A204.1 (cell line): ENCODE measurements at regions not wholly inside any gene's neighbourhood (a gene's known extent, or its start where the extent isn't known, plus 50 kb on each side); places are given as distances from the start of the nearest gene placed in this dataset.
"Not testable (repeated sequence)": the region's sequence is repeated elsewhere in the genome, so short reads cannot be mapped to it uniquely, and the experiment has no call there.

Source experiments
- FAIRE-seq: peaks from 2 replicates; lab custom pipeline; 2012; peaks lifted over from hg19 to GRCh38; lab: Jason Lieb, UNC

DNA sequence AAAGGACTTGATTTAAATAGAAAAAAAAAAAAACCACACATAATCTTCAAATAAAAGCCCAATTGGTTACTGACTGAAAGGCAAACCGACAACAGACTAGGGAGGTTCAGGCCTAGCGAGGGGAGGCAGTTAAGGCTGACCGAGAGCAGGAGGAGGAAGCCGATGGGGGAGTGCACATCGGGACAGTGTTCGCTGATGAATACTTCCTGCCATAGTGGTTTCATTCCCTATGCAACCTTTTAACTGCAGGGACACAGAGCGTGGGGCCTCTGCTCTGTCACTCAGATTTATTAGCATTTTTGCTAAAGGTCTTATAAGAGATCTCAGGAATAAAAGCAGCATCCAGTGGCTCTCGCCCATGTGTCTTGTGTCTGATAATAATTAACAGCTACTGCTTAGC lies 343.2 kb upstream of the CHRNA7 start:
- FAIRE-seq = not testable (repeated sequence)

DNA sequence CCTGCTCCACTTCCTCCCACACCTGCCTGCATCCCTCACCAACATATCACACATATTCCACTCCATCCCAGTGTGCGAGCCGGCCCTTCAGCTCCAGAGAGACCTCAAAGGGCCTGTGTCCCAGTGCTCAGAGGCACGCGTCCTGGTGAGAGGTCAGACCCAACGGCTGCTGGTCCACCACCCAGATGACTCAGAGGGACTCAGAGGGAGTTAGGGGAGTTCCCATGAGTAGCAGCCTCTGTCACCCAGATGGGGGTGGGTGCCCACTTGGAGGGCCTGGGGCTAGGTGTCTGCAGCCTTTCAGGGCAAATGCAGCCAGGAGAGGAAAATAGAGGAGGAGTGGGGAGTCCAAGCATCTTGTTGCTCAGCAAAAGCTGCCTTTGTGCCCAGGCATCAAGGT lies 333.8 kb upstream of the CHRNA7 start:
- not testable (repeated sequence) for FAIRE-seq

DNA sequence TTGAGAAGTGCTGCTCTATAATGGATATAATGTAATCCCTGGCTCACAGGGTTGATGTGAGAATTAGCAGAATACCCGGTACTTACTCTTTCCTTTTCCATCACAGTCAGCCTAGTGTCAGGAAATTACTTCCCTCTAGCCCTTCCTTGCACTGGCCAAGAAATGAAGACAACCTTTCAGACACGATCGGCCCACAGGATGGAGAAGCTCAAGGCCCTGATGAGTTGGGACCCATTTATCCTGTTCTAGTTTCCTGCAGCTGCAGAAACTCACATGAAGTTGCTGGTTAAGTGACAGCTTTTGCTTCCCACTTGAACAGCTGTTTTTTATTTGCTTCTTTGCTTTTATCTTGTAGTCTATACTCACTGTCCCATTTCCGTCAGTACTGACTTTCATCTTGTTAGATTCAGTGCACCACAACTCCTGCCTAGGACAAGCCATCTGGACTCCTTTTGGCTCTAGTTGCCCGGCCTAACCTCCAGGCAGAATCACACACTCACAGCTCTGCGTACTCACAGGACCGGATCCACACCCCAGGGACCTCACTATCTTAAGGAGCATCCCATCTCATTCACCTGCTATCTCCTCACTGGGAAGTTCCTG lies 325.1 kb upstream of the CHRNA7 start:
- not testable (repeated sequence) for FAIRE-seq

DNA sequence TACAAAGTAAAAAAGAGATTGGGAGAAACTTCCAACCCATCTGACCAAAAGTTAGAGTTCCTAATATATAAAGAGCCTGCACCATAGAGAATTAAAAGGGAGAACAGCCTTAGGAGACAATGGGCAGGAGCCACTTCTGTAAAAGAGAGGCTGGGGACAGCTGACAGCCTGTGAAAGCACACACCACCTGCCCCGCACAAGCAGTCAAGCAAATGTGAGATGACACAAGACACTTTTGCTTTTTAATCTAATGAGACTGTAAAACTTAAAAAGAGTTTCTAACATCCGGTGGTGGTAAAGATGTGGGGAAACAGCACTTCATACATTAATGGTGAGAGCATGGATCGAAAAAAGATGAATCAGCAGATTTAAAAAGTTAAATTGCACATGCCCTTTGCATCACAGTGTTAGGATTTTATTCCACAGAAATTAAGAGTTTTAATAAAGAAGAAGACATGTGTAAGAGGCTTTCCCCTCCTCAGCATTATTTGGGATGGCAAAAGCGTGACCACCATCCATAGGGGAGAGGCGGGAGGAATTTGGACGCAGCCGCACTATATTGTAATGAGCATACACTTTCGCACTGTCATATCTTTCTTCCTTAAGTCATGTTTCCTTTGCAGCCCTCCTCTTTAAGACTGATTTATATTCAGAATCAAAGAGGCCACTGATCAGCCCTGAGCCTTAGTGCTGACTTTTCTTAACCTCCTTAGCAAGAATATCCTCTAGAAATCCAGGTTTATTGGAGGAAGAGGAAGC lies 322.2 kb upstream of the CHRNA7 start:
- not testable (repeated sequence) for FAIRE-seq

DNA sequence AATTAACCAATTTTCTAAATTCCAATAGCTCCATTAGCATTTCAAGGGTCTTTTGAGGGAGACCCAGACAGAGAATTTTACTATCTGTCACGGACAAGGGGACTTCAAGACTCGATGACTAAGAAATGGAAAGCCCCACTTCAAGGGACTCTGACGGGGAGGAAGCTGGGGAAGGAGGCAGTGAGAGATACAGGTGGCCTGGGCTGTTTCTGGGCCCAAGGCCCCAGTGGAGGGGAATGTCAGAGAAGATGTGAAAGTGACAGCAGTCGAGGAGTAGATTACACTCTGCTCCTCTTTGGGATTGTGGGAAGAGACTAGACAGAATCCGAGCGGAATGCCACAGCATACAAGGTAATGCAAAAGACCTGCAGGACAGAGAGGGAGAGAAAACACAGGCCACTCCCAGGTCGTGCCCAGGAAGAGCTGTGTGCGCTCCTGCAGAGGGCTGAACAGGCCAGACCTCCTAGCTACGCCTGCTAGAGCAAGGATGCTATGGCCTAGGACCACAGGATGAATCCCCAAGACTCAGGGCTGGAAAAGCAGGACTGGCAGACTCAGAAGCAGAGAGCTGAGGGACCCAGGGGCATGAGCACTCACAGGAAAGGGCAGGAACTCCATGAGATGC lies 321.5 kb upstream of the CHRNA7 start:
- FAIRE-seq = not testable (repeated sequence)

DNA sequence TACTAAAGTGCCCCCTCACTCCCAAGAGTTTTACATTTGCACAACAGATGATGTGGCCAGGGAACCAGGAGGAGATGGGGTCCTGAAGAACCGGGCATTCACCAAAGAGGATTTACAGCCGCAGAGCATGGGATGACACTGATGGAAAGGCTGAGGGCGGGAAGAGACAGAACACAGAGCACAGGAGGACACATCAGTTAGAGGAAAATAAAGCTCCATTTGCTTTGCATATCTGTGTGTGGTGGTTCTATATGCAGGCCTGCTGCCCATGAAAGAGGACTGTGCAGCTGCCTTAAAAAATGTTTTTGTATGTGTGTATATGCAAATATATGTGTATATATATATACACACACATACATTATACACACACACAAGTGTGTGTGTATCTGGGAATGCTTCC lies 320.8 kb upstream of the CHRNA7 start:
- not testable (repeated sequence) for FAIRE-seq

DNA sequence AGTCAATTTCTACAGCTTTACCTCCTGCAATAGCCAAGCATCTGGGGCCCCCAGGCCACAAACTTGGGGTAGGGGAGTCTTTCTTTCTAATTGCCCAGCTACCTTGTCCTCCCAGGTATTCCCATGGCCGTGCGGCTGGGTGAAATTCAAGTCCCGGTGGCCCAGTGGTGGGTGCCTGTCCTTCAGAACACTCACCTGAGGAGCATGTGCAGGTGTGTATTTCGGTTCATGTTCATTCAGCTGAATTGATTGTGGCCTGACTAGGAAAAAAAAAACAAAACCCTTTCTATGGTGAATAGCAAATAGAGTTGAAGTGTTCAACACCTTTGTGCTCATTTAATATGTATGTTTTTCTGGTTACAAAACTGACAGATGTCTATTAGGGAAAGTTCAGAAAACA lies 319.5 kb upstream of the CHRNA7 start:
- FAIRE-seq = not testable (repeated sequence)

DNA sequence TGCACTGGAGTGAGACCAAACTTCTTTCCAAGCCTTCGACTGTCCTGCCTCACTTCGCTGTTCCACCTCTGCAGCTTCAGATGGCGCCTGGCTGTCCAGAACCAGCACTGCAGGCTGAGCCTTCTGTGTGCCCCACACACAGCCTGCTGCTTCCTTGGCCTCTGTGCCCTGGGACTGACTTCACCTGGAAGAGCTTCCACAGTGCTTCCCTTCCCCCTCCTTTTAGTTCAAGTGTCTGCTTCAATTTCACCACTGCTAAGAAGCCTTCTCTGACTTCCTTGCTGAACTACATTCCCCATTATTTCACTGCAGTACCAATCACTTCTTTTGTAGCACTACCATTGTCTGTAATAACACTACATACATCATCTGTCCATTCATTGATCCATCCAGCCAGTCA lies 315.1 kb upstream of the CHRNA7 start:
- FAIRE-seq = not testable (repeated sequence)

DNA sequence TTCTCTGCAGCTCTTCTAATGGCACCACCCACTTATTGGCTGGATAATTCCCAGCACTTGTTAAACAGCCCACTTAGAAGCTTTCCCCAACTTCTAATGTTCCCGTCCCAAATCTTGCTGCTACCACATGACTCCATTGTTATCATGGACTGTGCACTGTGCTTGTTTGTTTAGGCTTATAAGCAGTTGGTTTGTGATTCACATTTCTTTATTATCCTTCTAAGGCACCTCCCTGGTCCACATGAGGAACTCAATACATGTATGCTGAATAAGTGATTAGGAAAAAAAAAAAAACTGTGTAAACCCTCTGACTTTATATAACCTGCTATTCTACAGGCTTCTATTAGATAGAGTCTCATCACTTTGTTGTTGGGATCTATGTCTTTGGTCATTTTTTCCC lies 311.7 kb upstream of the CHRNA7 start:
- not testable (repeated sequence) for FAIRE-seq

DNA sequence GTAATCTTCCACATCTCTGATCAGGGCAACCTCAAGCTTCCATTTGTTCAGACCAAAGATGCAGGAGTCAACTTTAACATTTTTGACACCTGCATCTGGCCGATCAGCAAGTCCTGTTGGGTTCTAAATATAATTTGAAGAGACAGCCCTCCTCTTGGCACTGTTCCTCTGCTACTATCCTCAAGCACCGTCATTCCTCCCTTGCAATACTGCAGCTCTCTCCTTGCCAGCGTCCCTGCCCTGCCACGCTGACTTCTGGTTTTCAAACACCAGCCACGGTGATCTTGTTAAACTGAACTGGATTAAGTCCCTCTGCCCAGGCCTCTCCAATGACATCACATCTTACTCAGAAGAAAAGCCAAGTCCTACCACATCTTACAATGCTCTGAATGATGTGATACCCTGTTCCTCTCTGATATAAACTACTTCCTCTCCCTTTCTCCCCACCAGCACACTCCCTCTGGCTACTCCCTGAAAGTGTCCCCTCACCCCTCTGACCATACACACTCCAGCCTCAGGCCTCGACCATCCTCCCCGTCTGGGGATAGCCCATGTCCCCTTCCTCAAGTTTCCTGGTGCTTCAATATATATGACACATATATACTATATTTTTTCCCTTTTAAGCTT lies 310.8 kb upstream of the CHRNA7 start:
- not testable (repeated sequence) for FAIRE-seq

DNA sequence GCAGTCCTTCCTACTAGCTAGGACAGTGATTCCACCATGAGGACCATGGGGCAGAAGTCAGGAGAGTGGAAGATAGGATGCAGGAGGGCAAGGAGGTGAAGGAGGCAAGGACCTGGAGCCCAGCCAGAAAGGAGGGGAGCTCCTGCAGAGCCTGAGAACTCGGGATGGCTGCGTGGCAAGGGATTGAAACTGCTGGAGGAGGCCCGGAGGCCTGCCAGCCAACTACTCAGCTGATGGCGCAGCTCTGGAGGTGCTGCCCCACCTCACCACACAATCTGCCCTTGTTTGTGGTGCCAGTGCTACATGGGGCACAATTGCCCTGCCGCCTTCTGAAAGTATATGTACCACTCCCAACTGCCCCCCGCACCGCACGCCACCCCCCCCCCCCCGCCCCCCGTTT lies 307.3 kb upstream of the CHRNA7 start:
- not testable (repeated sequence) for FAIRE-seq

DNA sequence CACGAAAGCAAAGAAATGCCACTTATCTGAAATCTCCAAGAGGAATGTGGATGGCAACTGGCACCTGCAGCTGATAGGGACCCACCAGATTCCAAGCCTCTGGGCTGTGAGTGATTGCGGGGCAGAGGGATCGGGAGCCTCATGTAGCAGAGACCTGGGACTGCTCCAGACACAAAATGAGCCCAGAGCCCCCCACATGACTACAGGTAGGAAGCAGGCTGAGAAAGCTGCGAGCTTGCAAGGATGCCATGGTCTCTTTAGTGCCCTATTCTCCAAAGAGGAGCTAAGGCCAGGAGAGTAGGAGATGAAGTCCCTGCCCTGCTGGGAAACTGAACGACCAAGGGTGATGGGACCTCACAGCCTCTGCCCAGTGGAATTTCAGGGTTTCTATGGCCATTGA lies 305.4 kb upstream of the CHRNA7 start:
- not testable (repeated sequence) for FAIRE-seq

DNA sequence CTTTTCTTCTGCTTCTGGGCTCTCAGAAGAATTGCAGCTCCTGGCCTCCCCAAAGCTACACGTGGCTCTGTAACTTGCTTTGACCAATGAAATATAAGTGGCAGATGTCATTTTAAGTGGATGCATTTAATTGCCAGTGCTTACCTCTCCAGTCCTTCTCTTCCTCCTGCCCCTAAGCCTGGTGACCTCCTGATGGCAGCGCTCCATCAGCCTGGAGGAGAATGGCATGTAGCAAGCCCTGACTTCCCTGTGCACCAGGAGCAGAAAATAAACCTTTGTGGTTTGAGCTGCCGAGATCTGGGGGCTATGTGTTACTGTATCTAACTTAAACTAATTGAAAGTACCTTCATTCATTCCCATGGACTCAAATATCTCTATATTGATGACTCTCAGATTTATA lies 304.7 kb upstream of the CHRNA7 start:
- FAIRE-seq = not testable (repeated sequence)

DNA sequence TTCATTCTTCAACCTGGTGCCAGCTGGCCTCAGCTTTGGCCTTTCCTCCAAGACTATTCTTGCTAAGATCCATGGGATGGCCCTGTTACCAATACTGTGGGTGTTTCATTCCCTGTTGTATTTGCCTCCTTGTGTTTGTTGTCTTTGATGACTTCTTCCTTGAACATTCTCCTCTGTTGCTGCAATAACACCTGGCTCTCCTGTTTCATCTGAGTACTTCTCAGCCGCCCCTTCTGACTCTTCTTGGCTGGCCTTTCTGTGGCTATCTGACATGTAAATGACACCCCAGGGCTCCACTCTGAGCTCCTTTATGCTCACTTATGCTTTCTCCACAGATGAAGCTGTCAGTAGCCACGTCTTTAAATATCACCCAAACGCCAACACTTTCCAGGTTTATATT lies 302.7 kb upstream of the CHRNA7 start:
- no peak for FAIRE-seq

DNA sequence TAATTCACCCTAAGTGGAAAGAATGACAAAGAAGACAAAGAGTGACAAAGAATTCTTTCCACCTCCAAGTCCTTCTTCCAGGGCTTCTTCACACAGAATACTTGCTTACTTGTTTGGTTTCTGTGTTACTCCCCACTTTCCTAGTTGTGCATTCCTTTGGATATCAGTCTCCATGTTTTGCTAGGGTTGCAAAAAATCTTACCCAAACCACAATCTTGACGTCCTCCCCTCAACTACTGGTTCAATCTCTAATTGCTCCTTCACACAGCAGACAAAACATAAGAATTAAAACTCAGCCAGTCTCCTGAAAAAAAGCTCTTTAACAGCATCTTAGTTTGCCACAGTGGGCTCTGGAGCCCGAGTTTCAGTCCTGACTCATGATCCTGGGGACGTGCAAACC lies 297.6 kb upstream of the CHRNA7 start:
- no peak for FAIRE-seq

DNA sequence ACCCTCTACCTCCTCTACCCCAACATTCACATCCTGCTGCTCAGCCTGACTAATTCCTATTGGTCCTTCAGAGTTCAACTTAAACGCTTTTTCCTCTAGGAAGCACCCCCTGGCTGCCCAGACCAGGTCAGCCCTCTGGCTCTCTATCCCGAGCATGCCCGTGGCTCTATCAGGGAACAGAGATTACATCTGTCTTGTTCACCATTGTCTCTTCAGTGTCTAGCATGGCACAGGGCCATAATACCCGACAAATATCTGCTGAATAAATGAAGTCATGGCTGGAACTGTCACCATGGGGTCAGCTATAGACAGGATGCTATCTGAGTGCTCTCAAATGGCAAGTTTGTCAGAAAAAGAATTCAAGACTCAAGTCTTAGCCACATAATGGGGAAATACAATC lies 296.9 kb upstream of the CHRNA7 start:
- FAIRE-seq = no peak

DNA sequence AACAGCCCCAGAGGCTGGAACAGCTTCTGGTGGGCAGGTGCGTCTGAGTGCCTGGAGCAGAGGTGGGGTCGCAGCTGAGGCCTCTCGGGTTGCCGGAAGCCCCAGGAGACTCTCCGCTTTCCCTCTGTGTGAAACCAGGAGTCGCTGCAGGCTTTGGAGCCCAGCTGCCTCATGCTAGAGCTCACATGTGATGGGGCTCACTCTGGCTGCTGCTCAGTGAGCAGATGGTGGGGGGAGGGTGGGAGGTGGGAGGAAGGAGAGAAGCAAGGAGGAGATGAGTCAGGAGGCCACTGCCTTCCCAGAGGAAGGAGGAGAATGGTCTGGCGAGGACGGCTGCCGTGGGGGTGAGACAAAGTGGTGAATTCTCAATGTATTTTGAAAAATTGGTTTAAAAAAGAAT lies 290.1 kb upstream of the CHRNA7 start:
- no peak for FAIRE-seq

DNA sequence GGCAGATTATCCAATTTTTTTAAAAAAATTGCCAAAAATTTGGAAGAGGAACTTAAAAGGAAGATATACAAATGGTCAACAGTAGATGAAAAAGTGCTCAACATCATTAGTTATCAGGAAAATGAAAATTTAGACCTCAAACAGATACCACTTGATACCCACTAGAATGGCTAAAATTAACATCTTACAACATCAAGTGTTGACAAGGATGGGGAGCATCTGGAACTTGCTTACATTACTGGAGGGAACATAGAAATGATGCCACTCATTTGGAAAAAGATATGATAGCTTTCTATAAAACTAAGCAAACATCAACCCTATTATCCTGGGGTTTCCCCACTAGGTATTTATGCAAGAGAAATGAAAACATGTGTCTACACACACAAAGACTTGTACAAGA lies 284.5 kb upstream of the CHRNA7 start:
- no peak for FAIRE-seq

DNA sequence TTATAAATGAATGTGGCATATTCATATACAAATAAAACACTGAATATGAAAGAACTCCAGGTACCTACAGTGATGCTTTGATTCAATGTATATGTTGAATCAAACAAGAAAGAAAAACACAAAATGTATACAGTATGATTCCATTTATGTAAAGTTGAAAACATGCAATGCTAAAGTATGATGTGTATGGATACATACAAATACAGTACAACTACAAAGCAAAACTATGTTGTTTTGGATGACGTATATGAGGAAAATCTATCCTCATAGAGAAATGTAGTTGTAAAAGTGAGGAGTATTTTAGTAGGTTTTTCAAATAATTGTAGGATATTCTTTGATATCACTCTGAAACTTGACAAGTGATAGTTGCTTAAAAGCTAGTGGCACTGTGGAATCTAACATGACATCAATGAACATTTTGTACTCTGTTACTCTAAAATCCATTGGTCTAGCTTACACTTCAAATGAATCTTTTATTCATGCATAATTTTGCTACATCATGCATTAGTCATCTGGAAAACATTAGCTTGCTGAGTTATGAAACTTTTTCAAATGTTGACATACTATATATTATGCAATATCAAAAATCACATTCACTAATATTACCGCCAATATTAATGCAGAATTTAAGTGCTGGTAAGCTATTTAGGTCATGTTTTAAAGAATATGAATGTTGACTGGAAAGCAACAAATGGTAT lies 278.1 kb upstream of the CHRNA7 start:
- FAIRE-seq = no peak

DNA sequence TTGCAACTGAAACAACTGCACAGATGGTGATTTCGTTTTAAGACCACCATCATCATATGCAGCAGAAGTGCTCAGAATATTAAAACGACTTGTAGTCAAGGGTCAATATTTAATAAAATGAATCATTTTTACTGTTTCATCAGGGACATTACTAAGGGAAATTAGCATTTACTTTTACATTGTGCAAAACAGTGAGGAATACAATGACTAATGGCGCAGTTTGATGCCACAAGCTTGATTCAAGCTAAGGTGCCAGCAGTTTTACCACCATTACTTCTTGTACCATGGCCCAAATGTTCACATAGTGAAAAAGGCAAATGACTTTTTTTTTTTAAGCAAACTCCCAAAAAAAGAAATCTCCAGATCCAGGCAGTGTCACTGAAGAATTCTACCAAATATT lies 277.4 kb upstream of the CHRNA7 start:
- FAIRE-seq = no peak

DNA sequence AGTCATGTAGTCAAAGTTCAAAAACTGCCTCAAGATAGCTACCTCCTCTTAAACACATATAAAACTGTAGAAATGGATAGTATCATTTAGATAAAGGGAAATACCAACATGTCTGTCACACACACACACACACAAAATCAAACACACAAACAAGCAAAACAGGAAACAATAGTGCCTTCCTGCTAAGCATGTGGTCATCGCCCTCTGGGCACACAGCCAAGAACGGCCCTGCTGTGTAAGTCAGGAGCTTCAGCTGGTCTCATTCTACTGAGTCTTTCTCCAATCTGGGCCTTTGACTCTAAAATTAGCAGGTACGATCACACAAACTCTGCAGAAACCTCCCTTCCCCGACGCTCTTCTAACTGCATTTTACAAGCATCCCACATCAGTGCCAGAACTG lies 272.2 kb upstream of the CHRNA7 start:
- FAIRE-seq = no peak

DNA sequence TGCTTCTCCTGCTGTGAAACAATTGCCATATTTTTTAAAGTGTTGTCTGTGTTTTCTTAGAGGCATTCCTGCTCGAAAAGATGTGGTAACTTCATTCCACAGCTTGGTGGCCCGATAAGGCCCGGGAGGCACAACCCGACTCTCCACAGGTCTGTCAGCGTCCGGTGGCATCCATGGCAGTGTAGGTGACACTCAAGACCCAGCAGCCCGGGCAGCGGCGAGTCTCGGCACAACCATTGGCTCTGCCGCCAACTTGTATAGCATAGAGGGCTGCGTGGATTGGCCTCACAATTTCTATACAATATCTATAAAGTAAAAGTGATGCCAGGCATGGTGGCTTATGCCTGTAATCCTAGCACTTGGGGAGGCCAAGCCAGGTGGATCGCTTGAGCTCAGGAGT lies 262.3 kb upstream of the CHRNA7 start:
- FAIRE-seq = no peak

DNA sequence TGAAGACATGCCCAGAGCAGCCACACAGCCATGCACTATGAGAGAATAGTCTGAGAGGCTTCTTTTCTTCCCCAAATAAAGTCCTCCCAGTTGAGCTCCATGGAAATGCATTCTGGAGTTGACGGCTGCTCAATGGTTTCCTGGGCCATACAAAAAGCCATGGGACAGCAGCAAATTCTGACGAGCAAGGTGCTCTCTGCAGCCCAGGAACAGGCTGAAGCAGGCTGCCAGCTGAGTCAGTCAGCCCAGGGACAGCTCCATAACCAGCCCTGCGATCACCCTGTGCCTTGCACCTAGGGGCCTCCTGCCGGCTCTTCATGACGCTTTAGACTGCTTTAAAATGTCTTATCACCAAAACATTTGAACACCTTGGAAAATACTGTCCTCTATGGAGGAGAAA lies 256.3 kb upstream of the CHRNA7 start:
- no peak for FAIRE-seq
